ENCODE measurements at regions not wholly inside any gene's neighbourhood (a gene's known extent, or its start where the extent isn't known, plus 50 kb on each side); places are given as distances from the start of the nearest gene placed in this dataset.

GRCh38 chr13:99135591-99135990 is 65.1 kb upstream of the UBAC2 start:
- H4K91ac ChIP-seq (ENCODE audit: insufficient read length, low read depth, low read length): no peak overlapping the region
- no peak overlapping the region for H3K4ac ChIP-seq (ENCODE audit: low read depth, low read length)
- H3K9me3 ChIP-seq (ENCODE audit: control insufficient read depth, low read depth, low read length): no peaks in the 10 kb centered on the region
- no peak overlapping the region for H3K14ac ChIP-seq (ENCODE audit: insufficient read depth, low read length)
- H3K23ac ChIP-seq (ENCODE audit: insufficient read length, low read depth, low read length): no peak overlapping the region
- no peak overlapping the region for H2BK15ac ChIP-seq (ENCODE audit: low read depth, low read length)
- H2BK20ac ChIP-seq (ENCODE audit: low read depth, low read length, poor library complexity, severe bottlenecking): no peak overlapping the region
- no peak overlapping the region for H2AK5ac ChIP-seq (ENCODE audit: insufficient read length, low read length)
- H3K4me1 ChIP-seq (ENCODE audit: insufficient read depth, low read length): no peaks in the 10 kb centered on the region; the same call in 1 of the 2 replicates
- peaks cover 4 to 11% of the 10 kb centered on the region in 2 experiments; a peak in 3 of 5 replicates for H3K9me3 Mint-ChIP-seq
- peaks cover 13 to 14% of the 10 kb centered on the region in 2 experiments for H3K4me1 Mint-ChIP-seq
- H3K27me3 ChIP-seq (ENCODE audit: insufficient read depth, low read length): no peaks in the 10 kb centered on the region
- no peaks in the 10 kb centered on the region for H3K23me2 ChIP-seq (ENCODE audit: insufficient read length, low read depth, low read length, poor library complexity, severe bottlenecking)
- no peak overlapping the region for H3K27ac ChIP-seq (ENCODE audit: insufficient read length, low read depth, low read length)
- no peak overlapping the region for H4K5ac ChIP-seq (ENCODE audit: insufficient read length, low read depth, low read length)
- no peaks in the 10 kb centered on the region for H3K79me1 ChIP-seq (ENCODE audit: insufficient read depth, low read depth, low read length, poor library complexity, severe bottlenecking)
- no peak overlapping the region for H2BK120ac ChIP-seq (ENCODE audit: low read depth, low read length, poor library complexity, severe bottlenecking)
- peaks cover 0 to 5% (median 5%) of the 10 kb centered on the region in 3 experiments; a peak in 4 of 7 replicates for H3K36me3 Mint-ChIP-seq (ENCODE audit: insufficient read depth in 1 of 3, low read depth in 3 of 3)
- no peak for TF ChIP-seq CTCF (conservative IDR thresholded peaks at IDR 0.05)
- H4K20me1 ChIP-seq (ENCODE audit: control insufficient read depth, insufficient read depth, insufficient read length): no peaks in the 10 kb centered on the region
- no peak overlapping the region for H4K8ac ChIP-seq (replicated peaks; ENCODE audit: insufficient read length, low read depth, low read length)
- no peak overlapping the region for H3K9ac ChIP-seq (ENCODE audit: extremely low read depth, insufficient read length, low read length)
- H3K27me3 Mint-ChIP-seq (ENCODE audit: low read depth): peaks cover 3% of the 10 kb centered on the region; the same call in 1 of the 2 replicates
- no CpG with 5 or more reads among the region's 4 CpGs for WGBS (ENCODE audit: extremely low coverage, insufficient read length, low lambda C conversion rate)
- H2BK12ac ChIP-seq (ENCODE audit: insufficient read length, low read depth, low read length): no peak overlapping the region
- H3K27ac Mint-ChIP-seq: no peak overlapping the region
- no peak overlapping the region for H3K56ac ChIP-seq (ENCODE audit: insufficient read length, low read depth, low read length)
- H2AFZ ChIP-seq (ENCODE audit: low read length): no peak overlapping the region
- H3K79me2 ChIP-seq (ENCODE audit: insufficient read depth, low read length): no peaks in the 10 kb centered on the region
- H3K4me3 Mint-ChIP-seq: no peak overlapping the region
- DNase-seq: no peak
- H3K4me2 ChIP-seq (ENCODE audit: insufficient read depth, insufficient read length, low read length): no peak overlapping the region
- H3K18ac ChIP-seq (ENCODE audit: insufficient read length, low read depth, low read length): no peak overlapping the region
- no peak overlapping the region for H2BK5ac ChIP-seq (ENCODE audit: insufficient read length, low read length)
- no peak overlapping the region for H3T11ph ChIP-seq (ENCODE audit: low read length)
